Umbilical cord (tissue), 1 donor: ENCODE measurements at regions not wholly inside any gene's neighbourhood (a gene's known extent, or its start where the extent isn't known, plus 50 kb on each side); places are given as distances from the start of the nearest gene placed in this dataset.

ENCODE experiments used
- DNase-seq: peaks from one replicate; pipeline ENCODE4 v3.0.0-alpha.2; 2015; ENCODE audit warnings: low spot score

GRCh38 chr9:108720191-108720642 is 135.6 kb downstream of the ACTL7B start:
- no peak for DNase-seq

GRCh38 chr9:108710424-108710823 is 145.4 kb downstream of the ACTL7B start:
- DNase-seq, result no peak

- DNase-seq, result no peak
Observed at GRCh38 chr9:108709997-108710396, 145.8 kb downstream of the ACTL7B start.

GRCh38 chr9:108709126-108709525 is 146.7 kb downstream of the ACTL7B start:
- no peak for DNase-seq

- DNase-seq, result no peak
Observed at GRCh38 chr9:108708448-108708847, 147.3 kb downstream of the ACTL7B start.

- DNase-seq, result no peak
Observed at GRCh38 chr9:108707120-108707519, 148.7 kb downstream of the ACTL7B start.

- peak; percentile 39 for DNase-seq
Observed at GRCh38 chr9:108704156-108704852, 151.5 kb downstream of the ACTL7B start.

- no peak for DNase-seq
Observed at GRCh38 chr9:108703429-108703828, 152.4 kb downstream of the ACTL7B start.

- DNase-seq, result no peak
Observed at GRCh38 chr9:108702681-108703080, 153.1 kb downstream of the ACTL7B start.

GRCh38 chr9:108698801-108699200 is 157.0 kb downstream of the ACTL7B start:
- DNase-seq, result no peak

GRCh38 chr9:108698231-108698630 is 157.6 kb downstream of the ACTL7B start:
- no peak for DNase-seq

GRCh38 chr9:108696156-108696555 is 159.6 kb downstream of the ACTL7B start:
- no peak for DNase-seq

- DNase-seq, result peak; percentile 94
Observed at GRCh38 chr9:108694170-108694569, 161.6 kb downstream of the ACTL7B start.

GRCh38 chr9:108691614-108692013 is 164.2 kb downstream of the ACTL7B start:
- DNase-seq, result no peak

GRCh38 chr9:108688676-108689075 is 167.1 kb downstream of the ACTL7B start:
- no peak for DNase-seq

- no peak for DNase-seq
Observed at GRCh38 chr9:108688051-108688450, 167.7 kb downstream of the ACTL7B start.

- peak; percentile 78 for DNase-seq
Observed at GRCh38 chr9:108687006-108687987, 168.5 kb downstream of the ACTL7B start.

GRCh38 chr9:108684288-108685025 is 171.3 kb downstream of the ACTL7B start:
- DNase-seq, result no peak

- no peak for DNase-seq
Observed at GRCh38 chr9:108683245-108683644, 172.5 kb downstream of the ACTL7B start.

- no peak for DNase-seq
Observed at GRCh38 chr9:108681851-108682590, 173.8 kb downstream of the ACTL7B start.

GRCh38 chr9:108680946-108681345 is 174.8 kb downstream of the ACTL7B start:
- DNase-seq, result no peak
